ENCODE measurements at regions not wholly inside any gene's neighbourhood (a gene's known extent, or its start where the extent isn't known, plus 50 kb on each side); places are given as distances from the start of the nearest gene placed in this dataset.
"Not testable (repeated sequence)": the region's sequence is repeated elsewhere in the genome, so short reads cannot be mapped to it uniquely, and the experiment has no call there.

- peak in 2 of 3 donors; percentile 12 to 15 for DNase-seq (ENCODE audit: low read depth in 2 of 3, low spot score in 1 of 3)
These were observed 60.6 kb upstream of the AKR1C1 start for GRCh38 chr10:4902571-4903011.

GRCh38 chr10:4903126-4903525 is 60.1 kb upstream of the AKR1C1 start:
- DNase-seq (ENCODE audit: low read depth in 2 of 3, low spot score in 1 of 3) = not testable (repeated sequence)

GRCh38 chr10:4903675-4904074 is 59.5 kb upstream of the AKR1C1 start:
- DNase-seq (ENCODE audit: low read depth in 2 of 3, low spot score in 1 of 3) = not testable (repeated sequence)

GRCh38 chr10:4909118-4909517 is 54.1 kb upstream of the AKR1C1 start:
- DNase-seq (ENCODE audit: low read depth in 2 of 3, low spot score in 1 of 3) = no peak
